GM21737 (cell line): ENCODE measurements at regions not wholly inside any gene's neighbourhood (a gene's known extent, or its start where the extent isn't known, plus 50 kb on each side); places are given as distances from the start of the nearest gene placed in this dataset.
"Not testable (repeated sequence)": the region's sequence is repeated elsewhere in the genome, so short reads cannot be mapped to it uniquely, and the experiment has no call there.

Experiments
- ATAC-seq: cut with Tn5 transposase; IDR thresholded peaks from one replicate; pipeline ENCODE4 v1.9.1; 2021; ENCODE audit warnings: mild to moderate bottlenecking, moderate library complexity; ENCODE audit not compliant: unreplicated experiment

GRCh38 chr5:162209005-162209605, 141.5 kb downstream of the GABRG2 start:
- ATAC-seq, result peak; percentile 90

GRCh38 chr5:162214551-162214950, 147.0 kb downstream of the GABRG2 start:
- ATAC-seq, result no peak

GRCh38 chr5:162217037-162217436, 149.5 kb downstream of the GABRG2 start:
- ATAC-seq, result no peak

- no peak for ATAC-seq
Measured at GRCh38 chr5:162221910-162222309, 154.3 kb downstream of the GABRG2 start.

- ATAC-seq, result no peak
Measured at GRCh38 chr5:162227075-162227474, 159.5 kb downstream of the GABRG2 start.

- no peak for ATAC-seq
Measured at GRCh38 chr5:162230348-162230747, 162.8 kb downstream of the GABRG2 start.

GRCh38 chr5:162231522-162231921, 163.9 kb downstream of the GABRG2 start:
- no peak for ATAC-seq

- ATAC-seq, result no peak
Measured at GRCh38 chr5:162240734-162241133, 173.2 kb downstream of the GABRG2 start.

- ATAC-seq, result no peak
Measured at GRCh38 chr5:162242416-162242815, 174.8 kb downstream of the GABRG2 start.

- no peak for ATAC-seq
Measured at GRCh38 chr5:162243651-162244050, 176.1 kb downstream of the GABRG2 start.

- no peak for ATAC-seq
Measured at GRCh38 chr5:162248107-162248713, 180.6 kb downstream of the GABRG2 start.

- ATAC-seq, result no peak
Measured at GRCh38 chr5:162256711-162257110, 189.1 kb downstream of the GABRG2 start.

- no peak for ATAC-seq
Measured at GRCh38 chr5:162268694-162269481, 201.3 kb downstream of the GABRG2 start.

GRCh38 chr5:162272417-162272816, 204.8 kb downstream of the GABRG2 start:
- no peak for ATAC-seq

GRCh38 chr5:162274679-162275078, 207.1 kb downstream of the GABRG2 start:
- no peak for ATAC-seq

- ATAC-seq, result not testable (repeated sequence)
Measured at GRCh38 chr5:162275387-162275786, 207.8 kb downstream of the GABRG2 start.

- ATAC-seq, result no peak
Measured at GRCh38 chr5:162282191-162282590, 214.6 kb downstream of the GABRG2 start.

- ATAC-seq, result no peak
Measured at GRCh38 chr5:162283609-162284008, 216.0 kb downstream of the GABRG2 start.

- ATAC-seq, result no peak
Measured at GRCh38 chr5:162288647-162289296, 221.2 kb downstream of the GABRG2 start.

- no peak for ATAC-seq
Measured at GRCh38 chr5:162289489-162289888, 221.9 kb downstream of the GABRG2 start.

- no peak for ATAC-seq
Measured at GRCh38 chr5:162299793-162300192, 232.2 kb downstream of the GABRG2 start.

- no peak for ATAC-seq
Measured at GRCh38 chr5:162301356-162301755, 233.8 kb downstream of the GABRG2 start.
